WTC11 (cell line): ENCODE measurements at regions not wholly inside any gene's neighbourhood (a gene's known extent, or its start where the extent isn't known, plus 50 kb on each side); places are given as distances from the start of the nearest gene placed in this dataset.

Source experiments
- ATAC-seq: fragments of 200-7000 bp; cut with Tn5 transposase; 2 replicates; pipeline ENCODE4 v1.10.0; 2021; ENCODE audit warnings: mild to moderate bottlenecking, moderate library complexity
- CTCF ChIA-PET: fragments of 300-600 bp; sonication (Branson Sonifier 250); formaldehyde crosslinking; loops from one replicate; lab custom pipeline; 2021; ENCODE audit warnings: antibody characterized with exemption; lab: Charles Lee
- POLR2A ChIA-PET: fragments of 350-600 bp; sonication (Branson Sonifier 250); formaldehyde crosslinking; loops from one replicate; lab custom pipeline; 2021; ENCODE audit warnings: antibody characterized with exemption; lab: Charles Lee
- DNase-seq: peaks from one replicate; pipeline ENCODE4 v3.0.0; 2021; ENCODE audit warnings: low spot score
- H3K27ac Mint-ChIP-seq: 2 replicates; pipeline ENCODE4 v1.8.0; 2021; ENCODE audit warnings: mixed read lengths
- H3K27me3 Mint-ChIP-seq: 2 replicates; pipeline ENCODE4 v1.8.0; 2021; ENCODE audit warnings: low read depth, mild to moderate bottlenecking, moderate library complexity, mixed read lengths
- H3K36me3 Mint-ChIP-seq: 2 replicates; pipeline ENCODE4 v1.8.0; 2021; ENCODE audit warnings: mixed read lengths
- H3K4me1 Mint-ChIP-seq: 2 replicates; pipeline ENCODE4 v1.8.0; 2022; ENCODE audit warnings: mixed read lengths
- H3K4me3 Mint-ChIP-seq: 2 replicates; pipeline ENCODE4 v1.8.0; 2021; ENCODE audit warnings: mild to moderate bottlenecking, moderate library complexity, mixed read lengths
- H3K9me3 Mint-ChIP-seq: 2 replicates; pipeline ENCODE4 v1.8.0; 2021; ENCODE audit warnings: mixed read lengths
- ARID4B ChIP-seq: sonication (generic); formaldehyde crosslinking; IDR thresholded peaks from 2 replicates; pipeline ENCODE4 v1.8.0; 2023; ENCODE audit warnings: missing genetic modification reagents, mild to moderate bottlenecking, borderline replicate concordance
- ATF1 ChIP-seq: sonication (generic); formaldehyde crosslinking; IDR thresholded peaks from 2 replicates; pipeline ENCODE4 v1.8.1; 2023; ENCODE audit warnings: mild to moderate bottlenecking, moderate library complexity, missing genetic modification reagents
- CTCF ChIP-seq: fragments of 200-600 bp; IDR thresholded peaks from 2 replicates; pipeline ENCODE4 v1.8.0; 2022; ENCODE audit warnings: antibody characterized with exemption
- ERG ChIP-seq: fragments of 250-450 bp; sonication (Bioruptor Pico); IDR thresholded peaks from 2 replicates; pipeline ENCODE4 v1.8.0; 2021; ENCODE audit warnings: mild to moderate bottlenecking
- FOXJ3 ChIP-seq: sonication (generic); formaldehyde crosslinking; IDR thresholded peaks from 2 replicates; pipeline ENCODE4 v1.9.0; 2021; ENCODE audit warnings: missing genetic modification reagents, mild to moderate bottlenecking, borderline replicate concordance
- GRHL2 ChIP-seq: fragments of 250-450 bp; sonication (Bioruptor Pico); IDR thresholded peaks from 2 replicates; pipeline ENCODE4 v1.8.0; 2022; ENCODE audit warnings: mild to moderate bottlenecking, moderate library complexity; ENCODE audit not compliant: insufficient replicate concordance, severe bottlenecking
- GTF2I ChIP-seq: fragments of 250-450 bp; sonication (Bioruptor Pico); conservative IDR thresholded peaks from 2 replicates; pipeline ENCODE4 v1.4.0; 2021; ENCODE audit warnings: mild to moderate bottlenecking
- MYBL2 ChIP-seq: sonication (generic); formaldehyde crosslinking; IDR thresholded peaks from 2 replicates; pipeline ENCODE4 v1.8.1; 2023; ENCODE audit warnings: mild to moderate bottlenecking, moderate library complexity, missing genetic modification reagents
- NFE2L1 ChIP-seq: sonication (generic); formaldehyde crosslinking; IDR thresholded peaks from 2 replicates; pipeline ENCODE4 v1.8.1; 2023; ENCODE audit warnings: missing genetic modification reagents
- NR3C1 ChIP-seq: sonication (generic); formaldehyde crosslinking; conservative IDR thresholded peaks from 2 replicates; pipeline ENCODE4 v1.8.1; 2023; ENCODE audit warnings: low read depth, mild to moderate bottlenecking, missing genetic modification reagents
- OVOL2 ChIP-seq: fragments of 250-450 bp; sonication (Bioruptor Pico); IDR thresholded peaks from 2 replicates; pipeline ENCODE4 v1.9.0; 2021; ENCODE audit warnings: mild to moderate bottlenecking, borderline replicate concordance
- PRDM15 ChIP-seq: sonication (generic); formaldehyde crosslinking; IDR thresholded peaks from 2 replicates; pipeline ENCODE4 v1.8.0; 2022; ENCODE audit warnings: missing genetic modification reagents
- SMAD3 ChIP-seq: sonication (generic); formaldehyde crosslinking; IDR thresholded peaks from 2 replicates; pipeline ENCODE4 v1.8.0; 2022; ENCODE audit warnings: missing genetic modification reagents, mild to moderate bottlenecking, borderline replicate concordance
- USF1 ChIP-seq: sonication (generic); formaldehyde crosslinking; IDR thresholded peaks from 2 replicates; pipeline ENCODE4 v1.8.0; 2022; ENCODE audit warnings: mild to moderate bottlenecking, missing genetic modification reagents
- ZBTB43 ChIP-seq: sonication (generic); formaldehyde crosslinking; IDR thresholded peaks from 2 replicates; pipeline ENCODE4 v1.8.1; 2023; ENCODE audit warnings: mild to moderate bottlenecking, missing genetic modification reagents
- ZMAT4 ChIP-seq: fragments of 250-450 bp; sonication (Bioruptor Pico); IDR thresholded peaks from 2 replicates; pipeline ENCODE4 v1.9.0; 2021; ENCODE audit warnings: mild to moderate bottlenecking
- ZNF416 ChIP-seq: fragments of 250-450 bp; sonication (Bioruptor Pico); IDR thresholded peaks from 2 replicates; pipeline ENCODE4 v1.9.0; 2021; ENCODE audit warnings: mild to moderate bottlenecking, inconsistent platforms

- DNase-seq: no peak
- no peak for ATAC-seq
- ChIA-PET CTCF (no interaction called here), POLR2A (no interaction called here)
- Mint-ChIP-seq H3K4me1 (peaks cover under 1% of the 10 kb centered on the region; the same call in 1 of the 2 replicates), H3K27ac (no peak overlapping the region), H3K36me3 (no peaks in the 10 kb centered on the region), H3K4me3 (no peak overlapping the region), H3K9me3 (no peaks in the 10 kb centered on the region), H3K27me3 (no peaks in the 10 kb centered on the region; the same call in 1 of the 2 replicates)
- TF ChIP-seq NFE2L1 (no peak), ZNF416 (no peak), ZMAT4 (no peak), FOXJ3 (CRISPR knock-in tag) (no peak), USF1 (no peak), PRDM15 (no peak), GRHL2 (CRISPR knock-in tag) (no peak), NR3C1 (CRISPR knock-in tag) (no peak), MYBL2 (CRISPR knock-in tag) (no peak), GTF2I (CRISPR knock-in tag) (no peak), ERG (no peak), ATF1 (CRISPR knock-in tag) (no peak)
Measured at GRCh38 chr3:28935146-28935545, 345.7 kb upstream of the RBMS3 start.

GRCh38 chr3:28936154-28936553 lies 344.7 kb upstream of the RBMS3 start:
- no peak overlapping the region for H3K27ac Mint-ChIP-seq
- ChIA-PET CTCF (no interaction called here), POLR2A (no interaction called here)
- ATAC-seq: no peak
- H3K9me3 Mint-ChIP-seq: no peaks in the 10 kb centered on the region
- no peak overlapping the region for H3K4me3 Mint-ChIP-seq
- DNase-seq: no peak
- no peaks in the 10 kb centered on the region for H3K36me3 Mint-ChIP-seq
- H3K27me3 Mint-ChIP-seq: no peaks in the 10 kb centered on the region; the same call in 1 of the 2 replicates
- TF ChIP-seq ARID4B (CRISPR knock-in tag): no peak
- no peak for TF ChIP-seq GTF2I (CRISPR knock-in tag)
- no peak for TF ChIP-seq NFE2L1
- no peak for TF ChIP-seq CTCF
- no peak for TF ChIP-seq OVOL2 (CRISPR knock-in tag)
- no peak for TF ChIP-seq ZBTB43 (CRISPR knock-in tag)
- no peak for TF ChIP-seq SMAD3 (CRISPR knock-in tag)
- H3K4me1 Mint-ChIP-seq: no peaks in the 10 kb centered on the region
